ENCODE measurements at regions not wholly inside any gene's neighbourhood (a gene's known extent, or its start where the extent isn't known, plus 50 kb on each side); places are given as distances from the start of the nearest gene placed in this dataset.

DNA sequence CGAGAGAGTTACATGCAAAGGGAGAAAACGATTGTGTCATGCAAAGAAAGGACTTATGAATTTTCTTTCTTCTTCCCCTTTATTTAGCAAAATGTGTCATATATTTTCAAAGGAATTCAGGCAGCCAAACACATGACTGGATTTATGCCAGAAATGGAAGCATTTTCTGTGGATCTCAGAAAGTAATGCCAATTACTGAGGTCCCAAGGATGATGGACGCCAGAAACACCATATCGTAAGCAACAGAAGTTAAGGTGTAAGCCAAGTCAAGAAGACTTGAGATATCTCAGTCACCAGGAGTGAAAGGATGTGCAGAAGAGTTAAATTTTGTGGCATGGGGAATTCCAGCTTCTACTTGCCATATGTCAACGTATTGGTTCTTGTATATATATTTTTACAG lies 255.1 kb downstream of the GBA3 start:
- no peak overlapping the region for H3K4me3 ChIP-seq (ENCODE audit: low read depth, low read length)
- TF ChIP-seq, protein P1, sequence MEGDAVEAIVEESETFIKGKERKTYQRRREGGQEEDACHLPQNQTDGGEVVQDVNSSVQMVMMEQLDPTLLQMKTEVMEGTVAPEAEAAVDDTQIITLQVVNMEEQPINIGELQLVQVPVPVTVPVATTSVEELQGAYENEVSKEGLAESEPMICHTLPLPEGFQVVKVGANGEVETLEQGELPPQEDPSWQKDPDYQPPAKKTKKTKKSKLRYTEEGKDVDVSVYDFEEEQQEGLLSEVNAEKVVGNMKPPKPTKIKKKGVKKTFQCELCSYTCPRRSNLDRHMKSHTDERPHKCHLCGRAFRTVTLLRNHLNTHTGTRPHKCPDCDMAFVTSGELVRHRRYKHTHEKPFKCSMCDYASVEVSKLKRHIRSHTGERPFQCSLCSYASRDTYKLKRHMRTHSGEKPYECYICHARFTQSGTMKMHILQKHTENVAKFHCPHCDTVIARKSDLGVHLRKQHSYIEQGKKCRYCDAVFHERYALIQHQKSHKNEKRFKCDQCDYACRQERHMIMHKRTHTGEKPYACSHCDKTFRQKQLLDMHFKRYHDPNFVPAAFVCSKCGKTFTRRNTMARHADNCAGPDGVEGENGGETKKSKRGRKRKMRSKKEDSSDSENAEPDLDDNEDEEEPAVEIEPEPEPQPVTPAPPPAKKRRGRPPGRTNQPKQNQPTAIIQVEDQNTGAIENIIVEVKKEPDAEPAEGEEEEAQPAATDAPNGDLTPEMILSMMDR (IDR thresholded peaks at IDR 0.05; ENCODE audit: low read depth, low read length, missing control alignments): no peak
- DNase-seq (ENCODE audit: low read depth): no peak

DNA sequence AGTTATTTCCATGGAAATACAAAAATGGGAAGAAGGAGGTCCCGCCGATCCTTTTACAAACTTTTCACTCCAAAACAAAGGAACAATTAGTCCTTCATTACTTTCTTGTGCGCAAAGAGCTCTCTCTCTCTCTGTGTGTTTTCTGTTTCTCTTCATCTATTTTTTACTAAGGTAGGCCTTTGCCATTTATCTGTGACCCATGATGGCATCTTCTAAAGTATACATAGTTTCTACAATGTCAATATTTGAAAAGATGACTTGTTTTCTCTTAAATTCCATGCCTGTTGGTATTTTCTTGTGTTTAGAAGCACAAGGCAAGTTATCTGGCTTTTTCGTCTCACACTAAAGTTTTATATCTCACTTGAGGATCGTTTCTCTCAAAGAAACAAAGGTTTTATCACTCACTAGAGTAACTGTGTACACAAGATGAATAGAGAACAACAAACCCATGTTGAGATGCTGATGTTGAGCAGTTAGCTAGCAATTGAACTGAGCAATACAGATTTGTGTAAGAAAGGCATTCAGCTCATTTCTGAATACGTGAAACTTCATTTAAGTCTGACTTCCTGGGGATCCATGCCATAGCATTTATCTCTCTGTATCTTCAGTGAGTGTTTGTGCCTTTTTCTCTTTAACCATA lies 250.3 kb downstream of the GBA3 start:
- DNase-seq (ENCODE audit: low read depth): no peak
- no peak overlapping the region for H3K4me3 ChIP-seq (ENCODE audit: low read depth, low read length)
- TF ChIP-seq, protein P1 (IDR thresholded peaks at IDR 0.05; ENCODE audit: low read depth, low read length, missing control alignments): no peak

DNA sequence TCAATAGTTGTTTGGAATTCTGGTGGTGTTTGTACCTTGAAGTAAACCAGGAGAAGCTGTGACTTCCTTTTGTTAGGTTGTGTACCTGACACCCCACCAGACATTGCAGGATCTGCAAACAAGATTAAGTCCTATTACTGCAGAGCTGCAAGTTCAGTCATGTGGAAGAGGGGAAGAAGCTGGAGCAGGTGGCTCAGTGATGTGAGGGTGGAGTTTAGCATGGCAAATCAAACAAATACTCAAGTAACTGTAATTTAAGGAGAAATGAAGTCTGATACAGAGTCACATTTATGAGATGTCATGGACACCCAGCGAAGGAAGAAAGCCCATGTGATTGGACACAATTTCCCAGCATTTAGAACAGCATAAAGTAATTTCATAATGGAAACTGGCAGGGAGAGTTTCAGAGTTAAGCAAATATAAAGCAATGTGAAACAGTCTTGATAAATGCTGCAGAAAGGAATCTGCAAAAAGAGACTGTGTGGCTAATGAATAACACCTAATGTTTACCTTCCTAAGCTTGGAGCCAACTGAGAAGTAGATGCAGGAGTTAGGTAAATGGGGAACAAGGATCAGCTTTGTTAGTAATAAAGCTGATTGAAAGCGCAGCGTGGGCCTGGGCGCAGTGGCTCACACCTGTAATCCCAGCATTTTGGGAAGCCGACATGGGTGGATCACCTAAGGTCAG lies 249.1 kb downstream of the GBA3 start:
- no peak overlapping the region for H3K4me3 ChIP-seq (ENCODE audit: low read depth, low read length)
- DNase-seq (ENCODE audit: low read depth): no peak
- TF ChIP-seq, protein P1 (IDR thresholded peaks at IDR 0.05; ENCODE audit: low read depth, low read length, missing control alignments): no peak

DNA sequence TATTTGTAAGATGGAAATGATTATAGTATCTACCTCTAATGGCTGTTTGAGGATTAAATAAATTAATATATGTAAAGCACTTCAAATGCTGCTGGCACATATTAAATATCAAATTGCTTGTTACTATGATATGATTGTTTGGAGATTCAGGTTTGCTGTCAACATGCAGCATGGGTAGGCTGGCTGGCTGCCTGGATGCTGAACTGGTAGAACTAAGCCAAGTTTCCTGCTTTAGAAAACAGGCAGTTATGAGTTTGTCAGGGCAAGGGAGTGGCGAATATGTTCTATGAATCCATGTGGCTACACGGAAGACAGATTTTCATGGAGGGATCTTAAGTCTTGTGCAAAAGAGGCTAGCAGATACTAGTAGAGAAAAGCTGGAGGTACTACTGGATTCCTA lies 239.6 kb downstream of the GBA3 start:
- TF ChIP-seq, protein P1 (IDR thresholded peaks at IDR 0.05; ENCODE audit: low read depth, low read length, missing control alignments): no peak
- no peak for DNase-seq (ENCODE audit: low read depth)
- H3K4me3 ChIP-seq (ENCODE audit: low read depth, low read length): no peak overlapping the region

DNA sequence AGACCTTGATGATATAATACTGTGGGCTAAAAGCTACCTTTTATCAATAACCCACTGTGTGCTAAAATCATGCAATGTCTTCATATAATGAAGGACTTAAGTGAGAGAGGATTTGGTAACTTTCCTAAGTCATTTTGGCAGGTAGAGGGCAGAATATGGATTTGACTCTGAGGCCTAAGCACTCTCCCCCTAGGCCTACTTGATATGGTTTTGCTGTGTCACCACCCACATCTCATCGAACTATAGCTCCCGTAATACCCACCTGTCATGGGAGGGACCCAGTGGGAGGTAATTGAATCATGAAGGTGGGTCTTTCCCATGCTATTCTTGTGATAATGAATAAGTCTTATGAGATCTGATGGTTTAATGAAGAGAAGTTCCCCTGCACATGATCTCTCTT lies 229.7 kb downstream of the GBA3 start:
- TF ChIP-seq, protein P1 (IDR thresholded peaks at IDR 0.05; ENCODE audit: low read depth, low read length, missing control alignments): no peak
- no peak overlapping the region for H3K4me3 ChIP-seq (ENCODE audit: low read depth, low read length)
- DNase-seq (ENCODE audit: low read depth): no peak

DNA sequence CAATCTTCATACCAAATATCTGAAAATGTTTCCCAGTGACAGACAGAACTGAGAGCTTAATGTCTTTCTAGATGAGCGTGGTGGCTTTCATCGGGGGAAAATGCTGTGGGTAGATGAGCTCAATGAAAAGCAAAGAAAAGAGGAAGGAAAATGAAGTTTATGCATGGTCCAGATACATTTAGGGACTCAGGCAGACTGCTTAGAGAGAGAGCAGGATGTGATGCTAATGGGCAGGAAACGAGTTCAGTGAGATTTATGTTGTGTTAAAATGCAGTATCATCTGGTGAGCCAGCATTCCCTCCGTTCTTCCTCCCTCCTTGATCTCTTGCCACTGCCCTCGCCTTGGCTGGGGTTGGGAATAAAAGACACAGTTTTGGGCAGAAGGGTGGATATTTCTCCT lies 229.2 kb downstream of the GBA3 start:
- H3K4me3 ChIP-seq (ENCODE audit: low read depth, low read length): no peak overlapping the region
- TF ChIP-seq, protein P1 (IDR thresholded peaks at IDR 0.05; ENCODE audit: low read depth, low read length, missing control alignments): no peak
- no peak for DNase-seq (ENCODE audit: low read depth)

DNA sequence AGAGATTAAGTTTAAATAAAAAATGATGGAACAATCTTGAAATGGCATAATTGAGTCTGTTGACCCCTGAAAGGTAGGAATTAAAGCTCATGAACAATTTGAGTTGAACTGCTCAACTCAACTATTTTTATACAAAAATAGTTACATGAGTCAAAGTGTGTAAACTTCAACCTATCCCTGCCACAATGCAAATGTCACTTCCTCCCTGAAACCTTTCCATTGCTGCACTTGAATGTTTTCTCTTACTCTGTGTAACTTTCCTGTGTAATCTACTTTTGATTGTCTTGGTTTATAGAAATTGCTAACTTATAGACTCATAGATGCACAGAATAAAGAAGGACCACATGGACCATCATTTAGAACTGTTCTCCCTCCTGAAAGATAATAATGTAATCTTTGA lies 218.5 kb downstream of the GBA3 start:
- no peak for DNase-seq (ENCODE audit: low read depth)
- H3K4me3 ChIP-seq (ENCODE audit: low read depth, low read length): no peak overlapping the region
- TF ChIP-seq, protein P1 (IDR thresholded peaks at IDR 0.05; ENCODE audit: low read depth, low read length, missing control alignments): no peak
